Dermis microvascular lymphatic vessel endothelial cell (primary cell): ENCODE measurements at regions not wholly inside any gene's neighbourhood (a gene's known extent, or its start where the extent isn't known, plus 50 kb on each side); places are given as distances from the start of the nearest gene placed in this dataset.

ENCODE experiments used
- DNase-seq, 2 donors: peaks; one replicate each; pipeline versions ENCODE4 v3.0.0 to v3.0.0-alpha.2; 2010; ENCODE audit warnings: low read depth in 2 of 2

GRCh38 chr9:109941771-109942170, 161.8 kb downstream of the PALM2AKAP2 start:
- DNase-seq, result no peak

GRCh38 chr9:109945573-109945972, 165.6 kb downstream of the PALM2AKAP2 start:
- DNase-seq, result no peak

- DNase-seq, result no peak
Observed at GRCh38 chr9:109948453-109948852, 168.5 kb downstream of the PALM2AKAP2 start.

DNA sequence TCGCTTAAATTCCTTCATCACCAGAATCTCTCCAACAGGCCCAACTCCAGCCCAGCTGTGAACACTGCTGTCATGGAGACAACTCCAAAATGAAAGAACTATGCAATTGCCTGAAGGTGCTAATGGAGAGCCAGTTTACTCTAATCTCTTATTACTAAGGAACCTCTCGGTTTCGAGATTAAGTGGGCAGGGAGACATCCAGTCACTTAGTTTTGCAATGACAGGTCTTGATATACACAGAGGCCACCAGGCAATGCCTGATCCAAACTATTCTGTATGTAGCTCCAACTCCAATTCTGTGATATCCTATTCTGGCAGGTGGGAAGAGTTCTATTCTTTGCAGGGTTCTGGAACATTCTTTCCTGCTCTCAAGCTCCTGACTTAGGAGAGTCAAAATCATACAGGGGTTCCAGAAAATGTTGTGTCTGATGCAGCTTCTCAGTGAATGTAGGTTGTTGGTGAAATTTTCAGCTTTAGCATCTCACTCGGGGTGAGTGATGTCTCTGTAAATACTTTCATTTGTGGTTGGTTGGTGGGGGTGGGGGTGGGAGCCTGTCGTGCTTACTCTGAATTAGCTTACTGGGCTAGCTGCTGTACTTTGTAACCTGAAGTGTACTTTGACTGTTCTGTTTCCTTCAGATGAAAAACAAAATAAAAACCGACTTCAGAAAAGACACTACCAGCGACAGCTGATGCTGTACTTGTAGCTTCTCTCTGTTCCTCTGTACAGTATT, 170.9 kb downstream of the PALM2AKAP2 start:
- no peak for DNase-seq

- no peak for DNase-seq
Observed at GRCh38 chr9:109953300-109953699, 173.3 kb downstream of the PALM2AKAP2 start.

GRCh38 chr9:109953813-109954497, 174.0 kb downstream of the PALM2AKAP2 start:
- no peak for DNase-seq

DNA sequence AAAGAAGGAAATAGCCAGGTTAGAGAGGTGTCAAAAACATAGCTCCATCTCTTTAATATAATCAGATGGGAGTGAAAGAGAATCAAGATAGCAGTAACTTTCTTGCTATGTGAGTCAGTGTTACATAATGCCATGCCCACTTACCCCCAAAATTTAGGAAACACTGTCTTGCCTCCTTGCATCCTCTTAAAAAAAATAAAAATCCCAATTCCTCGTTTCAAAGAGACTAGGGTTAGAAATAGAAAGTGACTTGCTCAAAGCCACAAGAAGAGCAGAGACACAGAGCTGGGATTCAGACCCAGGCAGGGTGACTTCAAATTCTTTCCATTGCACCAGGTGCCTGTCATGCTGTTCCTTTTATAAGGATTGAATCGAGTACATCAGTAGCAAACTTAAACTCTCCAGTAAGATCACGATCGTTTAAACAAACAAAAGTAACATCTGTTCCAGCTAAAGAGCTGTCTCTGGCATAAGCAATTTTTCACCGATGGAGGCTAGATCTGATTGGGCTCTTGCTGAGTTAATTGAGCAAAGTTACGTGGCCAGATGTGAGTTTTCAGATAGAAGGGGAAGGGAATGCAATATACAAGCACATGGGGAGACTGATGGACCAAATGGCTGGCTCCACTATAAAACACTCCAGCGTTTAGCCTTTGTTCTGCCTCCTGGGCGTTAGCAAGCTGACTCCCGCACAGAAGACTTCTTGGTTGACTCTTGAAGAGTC, 176.9 kb downstream of the PALM2AKAP2 start:
- DNase-seq, result no peak

- no peak for DNase-seq
Observed at GRCh38 chr9:109959679-109960078, 179.7 kb downstream of the PALM2AKAP2 start.

- DNase-seq, result peak in 1 of 2 donors; percentile 11
Observed at GRCh38 chr9:109961626-109962025, 181.6 kb downstream of the PALM2AKAP2 start.

DNA sequence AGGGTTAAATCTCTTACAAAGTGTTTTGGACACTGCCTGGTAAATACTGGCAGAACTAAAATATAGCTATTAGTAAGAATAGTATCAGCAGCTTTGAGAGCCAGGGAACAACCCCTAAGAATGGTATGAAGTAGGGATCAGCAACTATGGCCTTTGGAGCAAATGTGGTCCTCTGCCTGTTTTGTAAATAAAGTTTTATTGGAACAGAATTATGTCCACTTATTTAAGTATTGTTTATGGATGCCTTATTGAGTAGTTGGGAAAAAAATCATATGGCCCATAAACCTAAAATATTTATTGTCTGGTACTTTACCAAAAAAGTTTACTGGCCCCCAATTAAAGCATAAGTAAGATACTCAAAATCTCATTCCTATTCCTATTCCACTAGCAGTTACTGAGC, 182.2 kb downstream of the PALM2AKAP2 start:
- DNase-seq, result no peak

DNA sequence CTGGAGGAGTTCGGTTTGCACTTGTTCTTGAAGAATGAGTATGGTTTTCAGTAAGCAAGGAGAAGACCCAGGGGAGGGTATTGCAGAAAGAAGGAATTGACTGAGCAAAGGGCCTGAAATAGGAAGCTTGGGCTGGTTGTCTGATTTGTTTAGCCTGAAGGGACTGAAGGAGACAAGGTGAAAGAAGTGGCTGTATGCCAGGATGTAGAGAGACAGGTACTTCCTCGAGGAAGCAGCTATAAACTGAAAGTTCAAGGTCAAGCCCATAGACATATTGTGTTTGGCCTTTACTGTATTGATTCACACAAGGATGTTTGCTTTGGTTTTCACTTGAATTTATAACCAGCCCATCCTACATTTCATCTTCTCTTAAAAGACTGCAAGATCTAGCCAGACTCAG, 183.1 kb downstream of the PALM2AKAP2 start:
- DNase-seq, result peak in 1 of 2 donors; percentile 55

DNA sequence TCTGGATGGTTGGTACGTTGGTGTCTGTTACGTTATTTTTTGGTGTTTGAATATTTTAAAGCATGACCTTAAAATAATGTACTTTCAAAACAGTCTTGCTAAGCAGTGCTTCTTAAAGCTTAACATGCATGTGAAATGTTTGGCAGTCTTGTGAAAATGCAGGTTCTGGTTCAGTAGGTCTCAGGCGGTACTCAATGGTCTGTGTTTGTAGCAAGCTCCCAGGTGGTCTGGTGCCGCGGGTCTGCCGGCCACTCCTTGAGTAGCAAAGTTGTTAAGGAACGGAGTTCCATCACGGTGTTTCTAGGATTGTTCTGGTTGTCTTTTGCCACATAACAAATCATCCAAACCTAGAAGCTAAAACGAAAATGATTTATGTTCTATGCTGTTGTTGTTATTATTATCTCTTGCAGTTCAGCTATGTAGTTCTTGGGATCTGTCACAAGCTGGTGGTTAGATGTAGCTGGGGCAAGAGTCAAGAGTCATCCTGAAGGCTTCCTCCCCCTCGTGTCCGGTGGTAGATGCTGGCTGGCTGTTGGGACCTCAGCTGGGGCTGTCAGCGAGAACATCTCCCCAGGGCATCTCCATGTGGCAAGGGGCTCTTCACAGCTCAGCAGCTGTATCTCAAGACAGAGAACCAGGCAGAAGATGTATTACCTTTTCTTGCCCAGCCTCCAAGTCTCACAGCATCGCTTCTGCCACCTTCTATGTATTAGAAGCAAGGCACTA, 186.8 kb downstream of the PALM2AKAP2 start:
- no peak for DNase-seq

DNA sequence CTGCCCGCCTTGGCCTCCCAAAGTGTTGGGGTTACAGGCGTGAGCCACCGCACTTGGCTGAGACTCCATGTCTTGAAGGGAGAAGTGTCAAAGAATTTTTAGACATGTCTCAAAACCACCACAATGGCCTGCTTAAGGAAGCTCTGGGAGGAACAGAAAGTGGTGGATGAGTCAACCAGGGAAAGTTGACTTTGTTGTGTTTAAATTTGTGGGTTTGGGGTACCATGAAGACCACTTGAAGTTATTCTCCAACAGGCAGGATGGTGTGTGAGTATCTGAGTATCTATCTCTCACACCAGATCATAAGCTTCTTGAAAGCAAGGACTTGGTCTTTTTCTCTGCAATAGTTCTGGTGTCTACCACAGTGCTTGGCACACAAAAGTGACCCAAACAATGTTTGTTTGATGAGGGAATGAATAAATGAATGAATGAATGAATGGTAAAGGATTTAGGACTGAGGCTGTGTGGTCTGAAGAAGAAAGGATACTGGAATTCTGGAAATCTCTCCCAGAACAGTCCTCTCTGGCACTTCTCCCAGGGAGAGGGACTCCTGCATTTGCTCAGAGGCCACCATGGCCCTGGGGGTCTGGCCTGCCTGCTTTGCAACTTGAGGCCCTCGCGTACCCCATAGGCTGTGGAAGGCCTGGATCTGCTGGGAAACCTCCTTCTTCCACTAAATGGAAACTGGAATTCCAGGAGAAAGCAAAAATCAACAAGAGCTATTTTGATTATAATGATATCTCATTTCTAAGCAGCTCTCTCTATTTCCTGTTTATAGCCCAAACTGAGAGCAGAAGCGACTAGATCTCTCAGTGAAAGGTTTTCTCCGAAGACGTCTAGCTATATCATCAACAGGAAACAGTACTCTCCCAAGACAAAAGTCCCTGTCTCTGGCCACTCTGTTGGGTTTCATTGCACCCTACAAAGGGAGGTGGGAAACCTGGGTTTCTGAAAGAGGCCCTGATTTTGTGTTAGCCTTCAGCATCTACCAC, 187.9 kb downstream of the PALM2AKAP2 start:
- DNase-seq, result peak in 1 of 2 donors; percentile 80

GRCh38 chr9:109969011-109969410, 189.0 kb downstream of the PALM2AKAP2 start:
- DNase-seq, result peak; percentile 40 to 82

- peak; percentile 88 to 99 for DNase-seq
Observed at GRCh38 chr9:109969573-109970237, 189.7 kb downstream of the PALM2AKAP2 start.

- no peak for DNase-seq
Observed at GRCh38 chr9:109971226-109971625, 191.2 kb downstream of the PALM2AKAP2 start.

DNA sequence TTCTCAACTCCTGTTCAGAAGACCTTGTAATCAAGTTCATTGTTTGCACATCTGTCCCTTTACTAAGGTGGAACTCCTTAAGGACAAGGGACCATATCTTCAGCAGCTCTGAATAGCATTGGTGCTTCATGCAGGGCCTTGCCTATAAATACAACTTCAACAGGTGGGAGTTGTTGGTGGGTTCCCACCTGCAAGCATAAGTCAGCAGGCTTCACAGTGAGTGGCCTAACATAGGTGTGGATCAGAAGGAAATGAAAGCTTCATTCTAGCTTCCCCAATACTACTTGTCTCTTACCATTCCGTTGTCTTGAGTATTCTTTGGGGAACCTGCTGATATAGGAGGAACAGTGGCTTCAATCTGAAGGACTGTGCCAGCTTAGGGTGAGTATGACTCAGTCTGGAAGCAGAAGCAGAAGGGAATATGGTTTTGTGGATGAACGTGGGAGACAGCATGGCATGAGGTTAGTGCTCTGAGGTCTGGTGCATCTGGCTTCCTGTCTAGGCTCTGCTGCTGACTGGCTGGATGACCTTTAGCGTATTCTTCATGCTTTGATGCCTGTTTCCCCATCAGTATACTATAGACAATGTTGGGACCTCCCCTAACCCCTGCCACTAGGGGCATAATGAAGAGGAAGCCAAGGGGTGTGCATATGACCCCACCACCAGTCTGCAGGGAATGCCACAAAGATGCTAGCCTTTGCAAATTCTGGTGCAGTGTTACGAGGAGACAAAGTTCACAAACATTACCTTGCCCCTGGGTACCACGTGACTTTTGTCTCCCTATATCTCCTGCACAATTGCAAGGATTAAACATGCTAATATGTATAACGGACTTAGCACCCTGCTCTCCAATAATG, 192.3 kb downstream of the PALM2AKAP2 start:
- DNase-seq, result peak in 1 of 2 donors; percentile 43

GRCh38 chr9:109973336-109973735, 193.3 kb downstream of the PALM2AKAP2 start:
- no peak for DNase-seq
